Breast epithelium (tissue), 3 donors: ENCODE measurements at regions not wholly inside any gene's neighbourhood (a gene's known extent, or its start where the extent isn't known, plus 50 kb on each side); places are given as distances from the start of the nearest gene placed in this dataset.

ENCODE experiments used
- POLR2AphosphoS5 ChIP-seq, 3 donors: sonication (generic); formaldehyde crosslinking; IDR thresholded peaks; one replicate each; pipeline ENCODE4 v1.6.1; 2017; ENCODE audit warnings: antibody characterized with exemption in 3 of 3
- TF ChIP-seq, protein P1 (sequence below), 3 donors: fragments of 450-650 bp; IDR thresholded peaks; one replicate each; pipeline ENCODE4 v1.5.1; 2016 to 2017; ENCODE audit warnings: antibody characterized with exemption in 3 of 3, mild to moderate bottlenecking in 3 of 3, moderate library complexity in 3 of 3

DNA sequence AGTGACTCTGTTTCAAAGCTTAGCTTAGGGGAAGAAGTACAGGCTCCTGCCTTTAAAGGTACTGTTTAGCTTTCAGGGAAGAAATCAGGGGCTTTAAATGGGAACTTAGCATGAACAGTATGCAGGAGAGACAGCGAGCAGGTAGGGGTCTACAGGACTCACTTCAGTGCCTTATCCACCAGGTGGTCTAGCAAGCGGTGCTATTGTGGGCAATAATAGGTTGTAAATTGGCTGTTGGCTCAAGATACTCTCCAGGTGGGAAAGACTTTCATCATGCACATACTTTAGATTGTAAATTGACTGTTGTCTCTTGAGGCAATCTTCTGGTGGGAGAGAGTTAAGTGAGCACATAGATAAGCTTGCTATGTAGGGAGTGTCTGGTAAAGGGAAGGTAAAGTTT, 358.6 kb upstream of the DLGAP1 start:
- TF ChIP-seq, protein P1, sequence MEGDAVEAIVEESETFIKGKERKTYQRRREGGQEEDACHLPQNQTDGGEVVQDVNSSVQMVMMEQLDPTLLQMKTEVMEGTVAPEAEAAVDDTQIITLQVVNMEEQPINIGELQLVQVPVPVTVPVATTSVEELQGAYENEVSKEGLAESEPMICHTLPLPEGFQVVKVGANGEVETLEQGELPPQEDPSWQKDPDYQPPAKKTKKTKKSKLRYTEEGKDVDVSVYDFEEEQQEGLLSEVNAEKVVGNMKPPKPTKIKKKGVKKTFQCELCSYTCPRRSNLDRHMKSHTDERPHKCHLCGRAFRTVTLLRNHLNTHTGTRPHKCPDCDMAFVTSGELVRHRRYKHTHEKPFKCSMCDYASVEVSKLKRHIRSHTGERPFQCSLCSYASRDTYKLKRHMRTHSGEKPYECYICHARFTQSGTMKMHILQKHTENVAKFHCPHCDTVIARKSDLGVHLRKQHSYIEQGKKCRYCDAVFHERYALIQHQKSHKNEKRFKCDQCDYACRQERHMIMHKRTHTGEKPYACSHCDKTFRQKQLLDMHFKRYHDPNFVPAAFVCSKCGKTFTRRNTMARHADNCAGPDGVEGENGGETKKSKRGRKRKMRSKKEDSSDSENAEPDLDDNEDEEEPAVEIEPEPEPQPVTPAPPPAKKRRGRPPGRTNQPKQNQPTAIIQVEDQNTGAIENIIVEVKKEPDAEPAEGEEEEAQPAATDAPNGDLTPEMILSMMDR (IDR thresholded peaks at IDR 0.05), result no peak
- TF ChIP-seq POLR2AphosphoS5 (IDR thresholded peaks at IDR 0.05), result no peak
